HG02885 (cell line): ENCODE measurements at regions not wholly inside any gene's neighbourhood (a gene's known extent, or its start where the extent isn't known, plus 50 kb on each side); places are given as distances from the start of the nearest gene placed in this dataset.

Experiments used
- ATAC-seq: cut with Tn5 transposase; IDR thresholded peaks from one replicate; pipeline ENCODE4 v1.9.1; 2021; ENCODE audit warnings: mild to moderate bottlenecking; ENCODE audit not compliant: unreplicated experiment, poor library complexity

DNA sequence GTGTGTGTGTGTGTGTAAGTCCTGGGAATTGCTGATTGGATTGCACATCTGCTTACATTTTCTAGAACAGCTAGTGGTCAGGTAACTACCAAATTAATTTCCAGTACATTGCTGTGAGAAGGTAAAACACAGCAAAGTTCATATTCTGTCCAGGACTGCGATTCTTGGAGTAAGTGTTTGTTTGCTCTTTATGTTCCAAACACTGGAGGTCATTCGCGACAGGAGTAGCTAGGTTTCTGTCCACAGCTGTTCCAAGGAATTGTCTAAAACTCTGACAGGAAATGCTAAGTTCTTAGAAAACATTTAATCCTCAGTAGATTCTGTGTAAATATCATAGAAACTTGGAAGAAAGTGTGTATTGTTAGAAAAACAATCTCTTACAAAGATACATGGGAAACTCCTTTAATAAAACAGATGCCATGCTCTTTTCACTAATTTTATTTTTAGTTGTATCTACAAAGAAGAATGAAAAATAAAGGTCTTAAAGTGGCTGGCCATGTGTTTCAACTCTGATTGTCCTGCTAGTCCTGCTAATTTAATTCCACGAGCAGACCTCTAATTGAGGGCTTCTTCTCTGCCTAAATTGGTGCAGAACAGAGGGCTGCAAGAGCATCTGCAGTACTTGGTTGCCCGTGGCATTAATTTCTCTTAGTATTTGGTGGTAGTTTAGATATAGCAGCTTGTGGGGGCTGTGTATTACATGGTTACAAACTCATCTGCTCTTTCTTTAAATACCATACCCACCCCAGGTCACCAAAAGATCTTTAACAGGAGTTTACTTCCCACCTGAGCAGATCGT is 464.5 kb downstream of the RASEF start:
- ATAC-seq, result no peak

DNA sequence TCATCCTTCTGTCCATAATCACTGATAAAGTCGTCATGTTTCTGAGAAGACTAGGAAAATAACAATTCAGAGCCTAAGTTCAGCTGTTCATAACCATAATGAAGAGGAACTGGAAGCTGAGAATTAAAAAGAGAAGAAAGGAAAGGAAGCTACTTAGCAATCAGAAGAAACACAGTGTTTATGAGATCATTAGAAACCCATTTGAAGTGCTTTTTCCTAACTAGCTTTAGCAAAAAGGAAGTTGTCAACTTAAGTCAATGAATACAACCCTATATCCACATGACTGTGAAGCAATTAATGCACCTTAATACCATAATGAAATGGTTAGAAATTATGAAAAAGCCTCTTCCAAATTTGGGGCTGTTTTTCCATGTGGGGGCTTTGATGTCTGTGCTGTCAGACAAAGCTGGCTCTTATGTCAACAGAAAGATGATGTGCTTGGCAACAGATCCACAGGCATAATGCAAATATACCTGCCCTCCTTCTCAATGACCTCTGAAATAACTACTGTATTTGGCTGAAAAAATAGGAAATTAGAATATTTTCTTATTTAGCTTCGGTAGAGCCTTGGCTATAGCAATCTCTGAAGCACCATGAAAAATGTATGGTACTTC is 463.5 kb downstream of the RASEF start:
- ATAC-seq, result no peak

DNA sequence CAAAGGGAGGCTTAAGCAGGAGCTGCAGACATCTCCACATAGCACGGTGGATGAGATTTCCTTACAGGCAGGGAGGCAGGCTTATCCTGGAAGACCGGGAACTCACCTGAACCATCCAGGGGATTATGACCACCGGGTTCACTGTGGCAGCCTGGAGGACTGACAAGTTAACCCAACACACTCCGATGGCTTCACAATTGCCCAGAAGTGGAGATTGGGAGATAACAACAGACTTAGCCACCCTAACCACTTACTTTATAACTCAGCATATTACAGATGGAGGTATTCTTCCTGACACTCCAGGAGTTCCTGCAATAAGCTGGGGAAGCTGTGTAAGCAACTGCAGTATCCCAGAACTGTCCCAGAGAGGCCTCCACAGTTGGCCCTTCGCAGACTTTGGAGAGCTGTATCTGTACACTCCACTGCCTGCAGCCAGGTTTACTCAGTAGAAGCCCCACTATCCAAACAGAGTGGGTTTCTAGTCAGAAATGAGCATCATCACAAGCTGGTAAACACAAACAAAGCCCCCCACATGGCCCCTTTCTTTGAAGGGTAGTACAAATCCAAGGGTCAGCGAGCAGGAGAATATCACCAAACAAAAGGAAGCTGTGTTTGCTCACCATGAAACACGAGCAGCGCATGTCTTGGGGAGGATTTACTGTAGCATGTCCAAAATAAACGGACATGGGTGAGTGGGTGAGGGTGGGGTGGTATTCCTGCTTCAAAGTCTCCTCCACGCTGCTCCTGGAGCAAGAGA is 462.2 kb downstream of the RASEF start:
- ATAC-seq, result no peak

DNA sequence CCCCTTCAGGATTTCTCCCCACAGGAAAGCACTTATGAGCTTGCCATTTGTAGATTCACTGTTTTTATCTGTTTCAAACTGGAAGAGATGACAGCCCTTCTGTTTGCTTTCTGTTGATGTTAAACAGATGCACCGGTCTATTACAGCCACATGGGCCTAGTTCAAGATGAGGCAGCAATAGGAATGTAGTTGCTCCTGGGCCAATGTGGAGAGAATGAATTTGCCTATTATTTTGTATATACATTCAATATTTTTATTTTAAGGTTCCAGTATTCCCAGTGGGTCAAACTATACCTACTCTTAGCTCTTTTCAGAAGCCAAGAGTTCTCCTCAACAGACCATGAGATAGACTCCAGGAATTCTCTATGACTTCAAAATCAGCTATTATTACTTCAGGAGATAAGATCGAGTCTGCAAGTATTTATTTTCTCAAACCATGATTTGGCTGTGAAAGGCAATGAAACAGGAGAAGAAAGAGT is 461.6 kb downstream of the RASEF start:
- no peak for ATAC-seq

DNA sequence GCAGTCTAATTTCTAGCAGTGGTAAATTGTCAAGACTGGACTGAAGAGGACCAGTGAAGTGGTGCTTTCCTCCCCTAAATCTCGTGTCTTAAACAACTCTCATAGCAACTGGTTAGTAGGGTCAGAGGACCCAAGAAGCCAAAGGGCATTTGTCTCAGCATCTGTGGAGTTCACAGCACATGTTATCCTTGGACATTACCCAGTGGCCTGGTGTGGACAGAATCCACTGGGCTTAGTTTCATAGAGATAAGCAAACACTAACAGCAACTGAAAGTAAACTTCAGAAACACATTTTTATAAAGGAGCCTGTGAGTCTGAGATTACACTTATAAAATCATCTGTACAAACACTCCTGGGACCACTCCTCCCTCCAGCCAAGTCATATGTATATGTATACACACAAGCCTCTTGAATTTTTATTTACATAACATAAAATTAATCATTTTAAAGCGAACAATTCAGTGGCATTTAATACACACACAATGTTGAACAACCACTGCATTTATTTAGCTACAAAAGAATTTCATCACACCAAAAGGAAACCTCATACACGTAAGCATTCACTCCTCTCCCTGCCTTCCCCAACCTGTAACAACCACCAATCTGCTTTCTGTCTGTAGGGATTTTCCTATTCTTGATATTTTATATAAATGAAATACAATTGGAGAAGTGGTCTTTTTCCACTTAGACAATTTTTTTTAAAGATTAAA is 457.8 kb downstream of the RASEF start:
- ATAC-seq, result no peak

DNA sequence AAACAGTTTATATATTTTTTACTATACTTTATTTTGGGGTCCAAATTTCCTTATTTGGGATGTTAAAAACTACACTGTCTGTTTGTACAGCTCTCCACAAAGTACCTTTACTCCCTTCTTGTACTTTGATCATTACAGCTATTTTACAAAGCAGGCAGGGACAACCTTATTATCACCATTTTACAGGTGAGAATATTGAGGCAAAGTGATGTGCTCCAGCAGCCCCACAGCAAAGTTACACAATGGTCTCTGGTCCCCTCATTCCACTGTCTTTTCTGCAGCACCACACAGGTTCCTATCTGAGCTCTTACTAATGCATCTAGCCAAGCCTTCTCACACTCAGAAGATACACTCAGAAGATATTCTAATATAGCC is 457.3 kb downstream of the RASEF start:
- no peak for ATAC-seq

DNA sequence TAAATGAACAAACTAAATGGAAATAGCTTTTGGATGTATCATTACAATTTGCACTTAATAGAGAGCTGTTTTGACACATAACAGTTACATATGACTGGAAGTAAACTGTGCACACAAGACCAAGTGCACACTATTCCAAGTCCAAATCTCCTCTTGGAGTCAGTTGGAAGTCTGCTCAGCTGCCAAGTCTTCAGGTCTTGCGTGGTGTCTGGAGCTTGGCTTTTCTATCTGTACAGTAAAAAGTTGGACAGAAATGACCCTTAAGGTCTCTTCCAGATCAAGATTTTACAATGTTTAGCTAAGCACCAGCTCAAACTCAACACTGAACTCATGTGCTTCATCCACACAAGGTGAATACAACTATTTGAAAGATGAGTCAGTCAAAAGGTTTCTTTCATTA is 456.9 kb downstream of the RASEF start:
- no peak for ATAC-seq

DNA sequence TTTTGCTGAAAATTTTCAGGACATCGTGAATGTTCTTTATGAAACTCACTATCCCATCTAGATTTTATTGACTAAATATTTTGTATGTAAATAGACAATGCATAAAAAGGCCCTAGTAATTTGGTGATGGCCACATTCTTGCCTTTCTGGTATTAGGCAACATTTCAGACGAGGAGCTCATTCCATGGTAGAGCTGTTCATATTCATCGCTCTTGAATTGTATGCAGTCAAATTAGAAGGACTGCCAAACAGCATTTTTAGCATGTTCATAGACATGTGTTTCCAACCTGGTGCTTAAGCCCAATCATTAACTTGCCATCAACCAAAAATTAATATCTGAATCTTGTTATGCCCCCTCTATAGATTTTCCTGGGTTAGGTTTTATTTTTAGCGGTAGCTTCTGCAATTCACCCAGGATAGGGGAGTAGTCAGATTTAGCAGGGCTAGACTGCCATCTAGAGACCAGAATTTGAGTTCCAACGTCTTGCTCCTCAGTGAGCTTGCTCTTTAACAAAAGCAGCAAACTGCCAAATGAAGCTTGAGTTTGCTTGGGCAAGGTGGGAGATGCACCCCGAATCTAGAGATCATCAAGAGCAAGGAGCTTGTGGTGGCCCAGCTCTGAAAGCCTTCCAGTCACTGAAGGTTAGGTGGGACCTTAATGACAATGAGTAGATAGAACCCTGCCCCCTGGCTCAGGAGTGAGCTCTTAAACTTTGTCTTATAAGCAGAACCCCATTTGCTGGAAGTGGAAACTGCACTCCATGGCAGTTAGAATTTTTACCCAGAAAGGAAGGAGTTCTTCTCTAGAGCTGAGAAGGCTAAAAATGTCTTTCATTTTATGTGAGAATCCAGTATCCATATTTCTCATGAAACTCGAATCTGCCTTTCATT is 456.2 kb downstream of the RASEF start:
- no peak for ATAC-seq

DNA sequence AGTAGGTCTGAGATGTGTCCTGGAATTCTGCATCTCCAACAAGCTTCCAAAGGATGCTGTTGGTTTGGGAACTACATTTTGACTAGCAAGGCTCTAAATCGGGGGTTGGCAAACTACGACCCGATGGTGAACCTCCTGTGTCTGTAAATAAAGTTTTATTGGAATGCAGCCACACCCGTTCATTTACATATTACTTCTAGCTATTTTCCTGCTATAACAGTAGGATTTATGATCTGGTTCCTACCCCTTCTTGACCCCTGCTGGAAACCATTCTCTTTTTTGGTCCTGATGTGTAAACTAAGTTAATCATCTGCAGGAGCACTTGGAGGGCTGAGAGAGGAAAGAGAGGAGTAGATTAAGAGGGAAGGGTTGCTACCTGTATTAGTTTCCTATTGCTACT is 454.5 kb downstream of the RASEF start:
- no peak for ATAC-seq

DNA sequence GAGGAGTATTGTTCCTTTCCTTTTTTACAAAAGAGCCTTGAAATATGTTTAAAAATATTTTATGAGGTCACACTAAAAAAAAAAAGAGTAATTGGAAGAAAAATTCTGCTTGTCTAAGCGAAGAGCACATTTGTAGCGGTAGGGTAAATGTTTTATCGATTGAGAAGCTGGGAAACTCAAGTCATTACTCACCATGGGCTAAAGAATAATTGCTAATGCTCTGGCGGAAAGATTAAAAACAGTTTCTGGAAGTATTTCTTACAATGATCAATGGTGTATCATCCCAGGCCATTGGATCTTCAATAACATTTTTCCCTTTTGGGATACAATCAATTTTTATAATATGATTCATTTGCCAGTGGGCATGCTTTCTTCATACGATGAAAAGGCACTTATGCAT is 450.0 kb downstream of the RASEF start:
- no peak for ATAC-seq

DNA sequence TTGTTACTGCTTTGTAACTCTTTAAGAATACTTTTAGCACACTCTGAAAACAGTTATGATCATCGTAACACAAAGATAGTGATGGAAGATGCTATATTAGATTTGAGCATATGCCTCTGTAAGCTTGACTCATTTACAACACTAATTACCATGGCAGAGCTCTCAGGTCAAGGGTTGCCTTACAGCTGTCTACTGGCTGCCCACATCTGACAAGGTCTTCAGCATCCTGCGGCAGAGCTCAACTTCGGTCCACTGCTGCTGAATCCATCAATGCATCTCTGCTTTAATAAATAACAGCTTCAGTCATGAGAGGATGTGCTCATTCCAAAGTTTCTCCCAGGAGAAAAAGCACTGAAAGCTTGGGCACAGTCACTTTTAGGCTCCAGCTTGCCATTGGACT is 449.4 kb downstream of the RASEF start:
- no peak for ATAC-seq

DNA sequence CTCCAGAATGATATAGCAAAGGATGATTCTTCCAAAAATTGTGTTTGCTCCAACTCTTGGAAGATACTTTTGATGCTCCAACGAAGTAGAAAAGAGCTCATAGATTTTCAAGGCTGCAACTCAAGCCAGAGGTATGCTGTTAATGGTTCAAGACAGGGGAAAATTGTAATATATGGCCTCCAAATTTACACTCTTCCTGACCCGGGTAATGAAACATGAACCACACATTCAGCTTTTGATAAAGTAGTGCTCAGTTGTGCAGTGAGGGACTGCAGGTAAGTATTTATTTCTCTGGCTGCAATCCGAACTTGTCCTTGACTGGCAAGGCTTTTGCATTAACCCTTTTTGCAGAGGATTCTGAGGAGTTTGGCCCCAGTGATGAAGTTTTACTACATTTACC is 446.4 kb downstream of the RASEF start:
- no peak for ATAC-seq

DNA sequence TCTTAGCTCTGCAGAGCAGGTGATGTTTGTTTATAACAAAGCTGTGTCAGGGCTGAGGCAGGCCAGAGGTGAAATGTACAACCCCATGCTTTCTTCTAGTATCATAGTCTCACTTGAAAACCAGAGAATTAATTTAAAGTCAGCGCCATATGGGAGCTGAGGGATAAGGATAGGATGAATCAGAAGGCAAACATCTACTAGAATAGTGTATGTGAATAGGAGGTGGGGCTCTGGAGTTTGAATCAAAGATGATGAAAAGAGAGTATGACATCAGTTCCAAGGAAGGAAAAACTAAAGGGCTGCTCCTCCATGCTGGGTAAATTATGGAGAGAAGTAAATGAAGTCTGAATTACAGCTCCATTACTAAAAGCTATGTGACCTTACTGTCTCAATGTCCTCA is 441.5 kb downstream of the RASEF start:
- no peak for ATAC-seq

DNA sequence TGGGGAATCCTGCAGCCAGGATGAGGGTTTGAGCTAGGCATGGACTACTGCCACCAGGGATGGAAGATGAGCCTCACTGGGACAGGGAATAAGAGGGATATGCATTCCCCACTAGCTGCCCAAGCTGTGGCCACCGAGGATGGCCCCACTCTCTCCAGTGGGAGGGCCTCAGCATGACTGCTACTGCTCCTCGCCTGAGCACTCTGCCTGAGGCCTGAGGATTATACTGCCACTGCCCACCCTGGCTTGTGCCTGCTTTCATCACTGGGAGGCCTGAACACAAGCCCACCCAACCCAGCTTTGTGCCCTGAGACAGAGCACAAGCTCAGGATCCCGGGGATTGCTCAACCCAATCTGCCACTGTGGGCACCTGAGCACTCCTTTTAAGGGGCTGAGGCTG is 425.6 kb downstream of the RASEF start:
- no peak for ATAC-seq

DNA sequence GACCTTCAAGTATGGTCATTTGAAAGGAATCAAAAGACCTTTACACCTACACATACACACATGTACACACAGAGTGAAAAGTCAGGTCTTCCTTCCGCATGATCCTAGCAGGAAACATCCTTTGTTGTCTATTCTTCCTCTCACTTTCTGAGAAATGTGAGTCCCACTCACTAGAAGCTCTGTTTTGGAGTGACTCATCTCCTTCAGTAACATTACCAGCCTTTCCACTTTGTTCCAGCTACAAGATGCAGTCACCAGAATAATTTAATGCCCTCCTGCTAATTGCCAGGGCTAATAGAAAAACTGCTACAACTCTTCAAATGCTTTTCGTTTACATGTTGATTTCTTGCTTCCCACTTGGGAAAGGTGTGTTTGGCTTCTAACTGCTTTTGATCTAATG is 417.3 kb downstream of the RASEF start:
- no peak for ATAC-seq

DNA sequence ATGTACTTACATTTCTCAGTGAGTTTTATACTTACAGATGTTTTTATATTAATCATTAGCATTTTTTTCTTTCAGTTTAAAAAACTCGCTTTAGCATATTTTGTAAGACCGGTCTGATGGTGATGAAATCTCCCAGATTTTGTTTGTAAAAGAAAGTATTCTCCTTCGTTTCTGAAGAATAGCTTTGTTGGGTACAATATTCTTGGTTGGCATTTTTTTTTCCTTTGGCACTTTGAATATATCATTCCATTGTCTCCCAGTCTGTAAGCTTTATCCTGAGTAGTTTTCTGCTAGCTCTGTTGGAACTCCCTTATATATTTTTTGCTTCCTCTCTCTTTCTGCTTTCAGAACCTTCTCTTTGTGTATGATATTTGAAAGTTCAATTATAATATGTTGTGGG is 412.6 kb downstream of the RASEF start:
- no peak for ATAC-seq

DNA sequence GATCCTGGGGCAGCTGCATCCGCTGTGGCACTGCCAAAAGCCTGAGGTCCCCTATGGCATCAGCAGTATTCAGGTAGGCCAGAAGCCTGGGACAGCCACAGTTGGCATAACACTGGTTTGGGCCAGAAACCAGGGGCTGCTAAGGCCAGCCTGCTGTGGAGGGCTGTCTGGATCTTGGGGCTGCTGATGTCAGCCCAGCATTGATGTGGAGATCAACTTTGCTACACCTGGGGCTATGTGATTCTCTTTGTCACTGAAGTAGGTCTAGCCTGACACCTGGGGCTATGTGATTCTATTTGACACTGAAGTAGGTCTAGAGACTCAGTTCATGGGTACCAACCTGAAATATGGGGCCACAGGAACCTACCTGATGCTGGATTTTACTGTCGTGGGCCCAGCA is 411.5 kb downstream of the RASEF start:
- no peak for ATAC-seq

DNA sequence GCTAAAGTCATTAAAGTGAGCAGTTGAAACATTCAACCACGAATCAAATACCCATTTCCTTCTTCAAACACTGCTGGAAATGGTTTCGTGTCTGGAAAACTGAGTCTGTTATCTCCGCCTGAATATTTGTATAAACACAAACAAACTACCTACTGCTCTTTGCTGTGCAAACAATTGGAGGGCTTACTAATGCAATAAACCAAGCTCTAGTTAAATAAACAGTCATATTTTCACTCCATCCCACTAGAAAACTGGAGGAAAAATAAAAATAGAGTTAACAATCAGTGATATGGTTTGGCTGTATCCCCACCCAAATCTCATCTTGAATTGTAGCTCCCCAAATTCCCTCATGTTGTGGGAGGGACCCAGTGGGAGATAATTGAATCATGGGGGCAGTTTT is 397.6 kb downstream of the RASEF start:
- ATAC-seq, result no peak

DNA sequence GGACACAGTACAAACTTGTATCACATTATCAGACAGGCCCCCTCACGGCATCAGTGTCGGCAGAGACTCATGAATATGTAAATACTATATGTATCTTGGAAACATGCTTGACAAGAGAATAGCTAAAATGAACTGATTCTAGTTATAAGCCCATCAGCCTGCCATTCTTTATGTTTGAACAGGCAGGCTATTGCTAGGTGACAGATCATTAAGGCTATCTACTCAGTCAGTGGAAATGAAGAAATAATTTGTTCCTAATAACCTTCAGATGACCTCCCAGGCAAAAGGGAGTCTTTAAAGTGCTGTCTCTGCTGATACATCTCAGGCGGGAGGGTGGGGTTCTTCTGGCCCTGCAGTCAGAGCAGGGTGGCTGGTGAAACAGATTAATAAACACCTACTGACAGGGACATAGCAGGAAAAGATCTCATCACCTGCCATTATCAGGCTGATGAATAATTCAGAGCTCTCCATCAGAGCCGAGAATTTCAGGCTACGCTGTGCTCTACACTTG is 394.2 kb downstream of the RASEF start:
- no peak for ATAC-seq

DNA sequence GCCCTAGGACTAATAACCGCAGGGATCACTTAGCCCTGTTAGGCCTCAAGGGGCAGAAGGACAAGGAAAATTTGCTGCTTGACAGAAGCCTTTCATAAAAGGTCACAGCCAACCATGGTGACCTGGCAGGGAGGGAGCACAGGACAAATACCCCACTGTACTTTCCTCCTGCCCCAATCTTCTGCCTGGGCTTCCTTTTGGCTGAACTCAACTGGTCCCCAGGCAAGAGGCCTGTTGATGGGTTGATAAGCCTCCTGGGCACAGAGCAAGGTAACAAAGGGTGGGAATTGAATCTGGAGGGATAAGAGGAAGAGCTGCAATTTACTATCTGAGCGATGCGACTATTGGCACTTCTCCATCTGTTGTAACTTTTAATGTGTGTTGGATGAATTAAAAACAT is 392.9 kb downstream of the RASEF start:
- no peak for ATAC-seq
